CD4-positive, alpha-beta T cell treated with Interleukin-21 for 1 hour (primary cell): ENCODE measurements at regions not wholly inside any gene's neighbourhood (a gene's known extent, or its start where the extent isn't known, plus 50 kb on each side); places are given as distances from the start of the nearest gene placed in this dataset.

Experiments used
- DNase-seq: peaks from one replicate; pipeline ENCODE4 v3.0.0-alpha.2; 2020

DNA sequence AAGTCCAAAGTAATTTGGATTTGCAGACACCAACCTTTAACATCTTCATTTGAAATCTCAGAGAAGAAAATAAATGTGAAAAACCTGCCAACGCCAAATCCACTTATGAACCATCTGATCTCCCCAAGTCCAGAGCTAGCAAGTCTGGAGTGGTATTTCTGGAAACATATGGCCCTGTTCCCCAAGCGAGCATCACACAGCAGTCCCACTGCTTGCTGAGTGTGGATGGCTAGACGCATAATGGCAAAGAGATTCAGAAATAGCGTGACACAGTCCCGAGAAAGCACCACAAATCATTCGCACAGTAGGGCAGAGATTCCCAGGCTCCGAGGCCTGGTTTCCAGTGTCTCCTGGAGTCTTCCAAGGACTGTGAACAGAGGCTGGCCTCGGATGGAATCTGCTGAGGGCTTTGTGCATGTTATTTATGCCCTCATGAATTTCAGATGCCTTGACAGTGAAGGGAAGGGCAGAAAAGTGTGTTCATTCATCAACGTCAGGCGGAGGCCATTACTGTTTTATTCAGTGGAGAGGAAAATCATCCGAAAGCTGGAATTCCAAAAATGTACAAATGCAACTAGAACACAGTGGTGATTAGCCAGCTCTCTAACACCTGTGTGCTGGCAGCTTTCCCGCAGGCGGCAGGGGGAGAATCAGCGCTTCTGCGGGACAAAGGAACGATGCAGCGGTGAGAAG is 417.0 kb downstream of the EIPR1 start:
- DNase-seq = no peak

DNA sequence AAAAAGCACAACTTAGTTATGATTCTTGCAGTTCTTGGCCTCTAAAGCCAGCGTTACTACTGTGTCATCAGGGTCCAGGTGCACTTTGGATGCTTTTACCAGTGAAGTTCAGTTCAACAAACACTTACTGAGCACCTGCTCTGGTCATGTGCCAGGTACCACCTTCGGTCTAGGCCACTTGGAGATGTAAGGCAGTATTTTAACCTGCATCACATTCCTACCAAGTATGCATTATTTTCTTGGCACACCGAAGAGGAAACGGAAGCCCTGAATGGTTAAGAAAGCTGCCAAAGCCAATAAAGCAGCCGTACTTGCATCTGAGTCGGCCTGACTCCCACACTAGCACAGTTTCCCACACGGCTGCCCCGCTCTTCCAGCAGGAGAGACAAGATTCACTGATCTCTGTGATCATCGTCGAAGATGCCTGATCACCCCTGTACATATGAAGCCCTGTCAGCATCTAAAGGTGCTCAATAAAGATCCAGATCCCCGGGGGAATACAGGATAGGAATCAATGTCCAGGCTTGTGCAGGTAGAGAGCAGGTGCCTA is 427.1 kb downstream of the EIPR1 start:
- DNase-seq = no peak

DNA sequence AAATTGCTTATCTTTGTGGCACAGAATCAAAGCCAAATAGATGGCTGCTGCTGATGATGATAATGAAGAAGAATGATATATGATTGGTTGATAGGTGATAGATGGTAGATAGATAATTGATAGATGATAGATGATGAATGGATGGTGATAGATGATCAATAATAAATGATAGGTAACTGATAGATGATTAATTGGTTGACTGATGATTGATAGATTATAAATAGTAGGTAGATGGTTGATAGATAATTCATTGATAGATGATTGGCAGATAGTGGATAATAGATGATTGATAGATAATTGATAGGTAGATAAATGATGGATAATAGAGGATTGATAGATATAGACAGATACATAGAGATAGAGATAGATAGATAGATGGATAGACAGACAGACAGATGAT is 430.2 kb downstream of the EIPR1 start:
- no peak for DNase-seq

DNA sequence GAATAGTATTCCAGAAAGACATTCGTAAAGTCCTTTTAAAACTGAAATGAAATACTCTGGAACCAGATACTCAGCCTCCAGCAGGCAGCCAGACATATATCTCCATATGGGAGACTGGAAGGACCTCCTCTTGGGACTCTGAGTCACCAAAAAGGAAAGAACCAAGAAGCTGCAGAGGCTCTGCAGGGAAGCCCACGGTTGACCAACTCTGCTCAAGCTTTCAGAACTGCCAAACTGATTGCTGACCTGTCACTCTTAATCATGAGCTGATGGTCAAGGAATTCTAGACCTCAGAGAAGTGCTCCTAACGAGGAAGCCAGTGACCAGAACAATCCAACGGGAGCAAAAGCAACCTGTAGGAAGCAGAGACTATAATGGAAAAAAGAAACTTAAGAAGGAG is 434.7 kb downstream of the EIPR1 start:
- no peak for DNase-seq

DNA sequence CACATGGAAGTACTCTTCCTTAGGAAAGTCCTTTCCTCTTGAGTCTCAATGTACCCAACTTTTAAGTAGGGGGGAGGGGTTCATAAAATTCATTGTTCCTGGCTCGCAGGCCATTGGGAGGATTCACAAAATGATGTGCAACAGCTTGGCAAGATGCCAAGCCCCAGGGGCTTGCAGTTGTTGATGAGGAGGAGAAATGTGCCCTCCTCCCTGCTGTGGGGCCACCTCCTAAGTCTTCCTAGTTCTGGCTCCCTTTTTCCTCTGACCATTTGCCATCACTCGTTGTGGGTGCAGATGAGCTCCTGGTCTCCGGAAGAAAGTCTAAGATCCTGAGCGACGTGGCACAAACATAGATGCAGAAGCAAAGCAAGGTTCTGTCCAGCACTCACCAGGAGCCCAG is 435.4 kb downstream of the EIPR1 start:
- DNase-seq = no peak

DNA sequence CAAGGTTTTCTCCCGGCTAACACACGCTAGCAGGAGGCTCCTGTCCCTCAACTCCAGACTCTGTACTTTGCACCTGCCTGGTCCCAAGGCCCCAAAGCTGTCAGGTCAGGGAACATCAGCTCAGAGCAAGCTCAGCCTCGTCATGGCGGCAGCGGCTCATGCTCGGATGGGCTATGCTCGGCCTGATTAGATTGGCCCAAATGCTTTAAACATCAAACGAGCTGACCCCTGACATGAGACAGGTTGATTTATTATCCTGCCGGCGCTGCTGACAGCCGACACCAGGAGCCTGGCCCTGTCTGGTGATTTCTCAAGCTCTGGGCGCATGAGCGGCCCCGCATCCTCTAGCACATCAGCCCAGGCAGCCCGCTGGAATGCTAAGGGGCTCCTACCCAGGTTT is 436.4 kb downstream of the EIPR1 start:
- no peak for DNase-seq

DNA sequence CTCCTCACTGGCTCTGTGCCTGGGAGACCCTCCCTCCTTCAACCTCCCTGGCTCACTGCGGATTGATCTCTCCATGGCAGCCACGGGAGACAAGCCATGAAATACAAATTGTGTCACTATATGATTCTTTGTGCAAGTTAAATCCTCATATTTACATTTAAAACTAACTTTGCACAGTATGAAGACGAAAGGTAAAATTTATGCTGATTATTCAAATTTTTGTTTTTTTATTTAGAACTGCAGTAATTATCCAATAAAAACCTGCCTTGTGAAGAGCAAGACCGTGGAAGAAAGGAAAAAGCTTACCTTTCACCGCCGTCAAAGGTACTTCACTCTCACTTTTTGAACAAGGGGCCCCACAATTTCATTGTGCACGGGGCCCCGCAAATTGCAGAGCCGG is 436.9 kb downstream of the EIPR1 start:
- no peak for DNase-seq

DNA sequence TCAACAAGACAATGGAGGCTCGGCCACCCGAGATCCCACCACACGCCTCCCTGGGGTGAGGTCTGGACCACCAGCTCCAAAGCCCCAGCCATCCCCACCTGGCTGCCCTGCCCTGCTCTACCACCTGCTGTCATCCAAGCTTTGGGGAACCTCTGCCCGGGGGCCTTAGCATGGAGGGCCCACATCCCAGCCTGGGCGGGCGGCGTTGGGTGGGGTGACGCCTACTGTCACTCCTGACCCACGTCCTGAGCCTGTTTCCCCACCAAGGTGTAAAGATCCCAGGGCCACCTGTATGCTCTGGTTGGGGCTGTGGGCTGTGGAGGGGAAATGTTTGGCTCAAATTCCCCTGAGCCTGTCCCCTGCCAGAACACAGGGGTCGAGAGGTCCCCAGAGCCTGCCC is 437.6 kb downstream of the EIPR1 start:
- no peak for DNase-seq

DNA sequence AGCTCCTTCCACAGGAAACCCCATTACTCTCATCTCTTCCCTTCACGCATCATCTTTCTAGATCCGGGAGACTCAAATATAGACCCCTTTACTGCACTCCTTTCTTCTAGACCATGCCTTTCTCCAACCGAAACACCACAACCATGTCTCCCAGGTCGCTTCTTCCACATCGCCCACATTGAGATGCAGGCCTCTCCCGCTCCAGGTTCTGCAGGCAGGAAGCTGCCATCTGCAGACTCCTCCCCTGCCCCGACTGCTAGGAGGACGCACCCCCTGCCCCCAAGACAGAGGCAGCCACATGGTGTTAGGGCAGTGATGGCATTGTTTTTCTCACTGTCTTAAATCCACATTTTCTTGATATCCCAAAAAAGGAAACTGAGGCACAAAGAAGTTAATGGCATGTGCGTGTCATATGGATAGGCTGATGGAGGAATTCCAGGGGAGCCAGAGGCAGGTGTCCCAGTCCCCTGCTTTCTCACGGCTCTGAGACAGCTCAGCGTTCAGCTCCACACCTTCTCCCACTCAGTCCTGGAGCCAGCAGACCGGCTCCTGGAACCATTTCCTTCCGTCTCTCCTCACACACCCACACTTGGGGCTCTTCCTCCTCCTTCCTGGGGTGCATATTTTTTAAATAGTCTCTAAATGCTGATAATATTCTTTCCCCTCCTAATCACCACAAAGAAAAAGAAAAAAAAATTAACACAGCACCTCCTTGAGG is 438.4 kb downstream of the EIPR1 start:
- no peak for DNase-seq

DNA sequence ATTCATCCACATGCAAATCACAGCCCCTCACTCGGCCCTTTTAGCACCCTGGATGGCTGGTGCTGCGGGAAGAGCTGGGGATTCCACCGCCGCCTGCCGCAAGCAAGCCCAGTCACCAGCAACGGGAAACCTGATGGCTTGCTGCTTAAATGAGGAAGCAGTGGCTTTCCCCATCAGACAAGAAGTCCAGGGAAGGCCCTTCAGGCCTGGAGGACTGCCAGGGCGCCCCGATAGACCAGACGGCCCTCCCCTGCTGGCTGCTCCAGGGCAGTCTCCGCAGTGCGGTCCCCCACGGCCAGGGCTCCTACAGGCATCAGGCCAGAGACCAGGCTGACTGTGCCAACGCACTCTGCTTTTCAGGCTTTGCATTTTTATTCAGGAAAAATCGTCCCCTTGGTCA is 439.1 kb downstream of the EIPR1 start:
- DNase-seq = no peak

DNA sequence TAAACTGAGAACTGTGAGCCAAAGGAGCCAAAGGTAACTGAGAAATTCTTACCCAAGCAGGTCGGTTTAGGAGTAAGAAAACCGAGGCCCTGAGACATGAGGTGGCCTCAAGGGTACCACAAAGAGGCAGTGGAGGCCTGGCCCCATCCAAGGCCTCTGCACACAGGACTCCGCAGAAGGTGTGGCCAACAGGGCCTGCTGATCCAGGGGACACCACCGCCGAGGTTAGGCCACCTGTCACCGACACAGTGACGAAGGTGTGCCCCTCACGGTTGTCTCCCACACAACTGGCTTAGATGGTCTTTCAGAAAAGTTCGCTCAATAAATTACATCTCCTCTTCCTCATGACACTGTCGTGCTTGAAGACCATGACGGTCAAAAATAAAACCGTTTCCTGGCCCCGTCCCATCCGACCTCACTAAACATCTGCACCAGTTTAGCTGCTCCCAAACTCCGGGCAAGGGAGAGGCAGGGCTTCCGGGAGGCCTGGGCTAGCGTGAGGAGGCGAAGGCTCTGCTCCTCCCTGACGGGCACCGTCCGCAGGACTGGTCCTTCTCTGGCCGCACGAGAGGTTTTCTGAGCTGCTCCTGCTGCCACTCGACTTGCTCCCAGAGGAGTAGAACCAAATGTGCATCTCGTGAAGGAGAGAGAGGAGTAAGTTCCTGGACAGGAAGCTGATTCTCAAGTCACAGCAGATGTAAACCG is 442.0 kb downstream of the EIPR1 start:
- DNase-seq = no peak

DNA sequence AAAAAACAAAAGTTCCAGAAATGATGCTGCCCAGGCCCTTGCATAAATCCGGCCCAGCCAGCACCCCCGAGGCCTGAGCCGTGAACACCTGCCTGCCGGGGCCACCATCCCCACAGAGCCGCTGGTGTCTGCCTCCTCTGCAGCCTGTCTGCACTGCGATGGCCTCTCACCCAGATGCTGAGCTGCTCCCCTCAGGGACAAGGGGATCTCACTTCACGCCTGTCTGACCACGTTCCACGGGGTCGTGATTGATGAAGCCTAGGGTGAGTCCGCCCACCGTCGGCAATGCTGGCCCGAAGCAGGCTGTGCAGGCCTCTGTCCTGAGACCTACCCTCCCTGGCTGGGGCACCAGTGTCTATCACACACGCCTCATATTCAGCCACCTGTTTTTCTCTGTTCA is 444.2 kb downstream of the EIPR1 start:
- no peak for DNase-seq

DNA sequence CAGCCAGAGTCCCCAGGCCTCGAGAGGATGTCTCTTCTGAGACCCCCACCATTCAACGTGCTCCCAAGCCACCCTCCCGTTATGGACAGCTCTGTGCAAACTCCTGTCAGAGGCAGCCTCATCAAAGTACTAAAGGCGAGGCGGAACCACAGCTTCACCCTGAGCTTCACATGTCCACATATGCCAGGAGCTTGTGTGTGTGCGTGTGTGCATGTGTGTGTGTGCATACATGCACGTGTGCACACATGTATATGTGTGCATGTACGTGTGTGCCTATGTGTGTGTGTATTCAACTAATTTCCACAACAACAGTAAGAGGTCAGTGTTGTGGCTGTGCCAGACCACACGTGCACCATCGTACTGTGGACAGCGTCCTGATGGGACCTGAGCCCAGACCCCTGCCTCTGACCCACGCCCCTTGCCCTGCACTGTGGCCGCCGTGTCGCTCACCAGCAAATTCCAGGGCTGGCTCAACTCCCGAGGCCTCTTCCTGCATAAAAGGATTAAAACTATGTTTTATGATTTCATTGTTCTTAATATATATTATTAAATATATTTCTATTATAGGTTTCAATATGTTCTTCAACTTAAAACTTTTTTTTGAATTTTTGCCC is 444.8 kb downstream of the EIPR1 start:
- no peak for DNase-seq

DNA sequence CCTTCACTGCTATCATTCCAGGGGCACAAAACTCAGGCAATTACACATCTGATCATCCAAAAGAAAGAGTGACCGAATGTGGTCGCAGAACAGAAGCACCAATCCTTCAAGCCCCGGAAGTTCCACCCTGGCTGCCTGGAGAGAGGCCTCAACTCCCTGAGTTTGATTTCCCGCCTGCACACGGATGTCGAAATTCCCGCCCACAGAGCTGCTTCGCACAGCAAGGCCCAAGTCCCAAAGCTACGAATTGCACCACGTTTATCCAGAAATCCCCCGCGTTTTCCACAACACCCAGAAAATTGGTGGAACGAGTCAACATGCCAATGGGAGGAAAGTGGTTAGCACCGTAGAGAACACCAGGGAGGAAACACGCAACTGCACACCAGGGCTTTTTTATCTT is 445.4 kb downstream of the EIPR1 start:
- no peak for DNase-seq

DNA sequence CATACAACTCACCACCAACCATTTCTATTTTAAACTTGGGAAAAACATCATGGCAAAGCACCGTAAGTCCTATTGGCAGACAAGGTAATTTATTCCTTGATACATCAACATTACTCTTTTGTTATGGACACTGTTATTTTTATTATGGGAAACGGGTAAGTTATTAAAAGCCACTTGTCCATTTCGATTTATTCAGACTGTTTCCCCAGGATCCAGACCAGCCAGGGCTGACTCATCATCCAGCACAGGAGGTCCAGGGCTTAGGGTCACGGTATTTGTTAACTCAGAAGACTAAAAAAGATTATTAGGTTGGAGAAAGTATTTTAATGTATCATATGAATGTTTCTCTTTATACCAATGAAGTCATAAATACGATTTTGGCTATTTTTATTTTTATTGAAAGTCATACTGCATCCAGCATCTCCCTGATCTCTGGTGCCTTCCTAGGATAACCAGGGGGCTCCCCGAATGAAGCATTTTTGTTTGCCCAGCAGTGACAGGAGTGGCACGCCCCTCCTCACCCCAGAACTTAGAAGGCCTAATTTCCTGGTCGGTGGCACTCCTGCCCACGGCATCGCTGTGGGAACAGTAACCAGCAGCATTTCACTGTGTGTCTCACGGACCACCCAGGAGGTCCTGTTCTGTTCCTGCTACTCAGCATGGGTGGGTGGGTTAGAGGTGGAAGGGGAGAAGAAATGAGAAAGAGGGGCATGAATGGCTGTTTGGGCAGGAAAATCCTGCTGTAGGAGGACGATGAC is 446.1 kb downstream of the EIPR1 start:
- DNase-seq = no peak

DNA sequence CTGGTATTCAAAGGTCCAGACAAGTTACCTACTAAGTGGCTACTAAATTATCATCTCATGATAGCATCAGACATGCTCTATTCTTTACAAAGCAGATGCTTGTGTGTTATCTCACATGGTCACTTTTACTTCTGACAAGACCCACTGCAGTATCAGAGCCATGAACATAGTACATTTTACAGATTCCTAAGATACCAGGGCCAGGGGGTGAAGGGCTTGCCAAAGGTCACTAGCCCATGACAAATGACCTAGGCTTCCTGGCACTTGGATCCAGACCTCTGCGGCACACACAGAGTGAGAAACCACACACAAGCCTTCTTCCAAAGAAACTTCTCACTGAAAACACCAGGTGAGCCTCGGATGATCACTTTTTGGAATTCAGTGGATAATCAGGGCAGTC is 446.8 kb downstream of the EIPR1 start:
- DNase-seq = no peak

DNA sequence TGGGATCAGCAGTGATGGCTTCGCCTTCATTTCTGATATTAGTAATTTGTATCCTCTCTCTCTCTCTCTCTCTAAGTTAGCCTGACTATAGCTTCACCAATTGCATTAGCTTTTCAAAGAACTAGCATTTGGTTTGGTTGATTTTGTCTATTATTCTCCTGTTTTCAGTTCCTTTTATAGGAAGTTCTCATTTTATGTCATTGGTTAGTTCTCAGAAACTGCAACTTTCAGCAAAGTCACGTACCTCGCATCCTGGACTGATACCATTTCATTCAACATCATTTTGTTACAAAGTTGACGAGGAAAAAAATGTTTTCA is 450.8 kb downstream of the EIPR1 start:
- DNase-seq = no peak

DNA sequence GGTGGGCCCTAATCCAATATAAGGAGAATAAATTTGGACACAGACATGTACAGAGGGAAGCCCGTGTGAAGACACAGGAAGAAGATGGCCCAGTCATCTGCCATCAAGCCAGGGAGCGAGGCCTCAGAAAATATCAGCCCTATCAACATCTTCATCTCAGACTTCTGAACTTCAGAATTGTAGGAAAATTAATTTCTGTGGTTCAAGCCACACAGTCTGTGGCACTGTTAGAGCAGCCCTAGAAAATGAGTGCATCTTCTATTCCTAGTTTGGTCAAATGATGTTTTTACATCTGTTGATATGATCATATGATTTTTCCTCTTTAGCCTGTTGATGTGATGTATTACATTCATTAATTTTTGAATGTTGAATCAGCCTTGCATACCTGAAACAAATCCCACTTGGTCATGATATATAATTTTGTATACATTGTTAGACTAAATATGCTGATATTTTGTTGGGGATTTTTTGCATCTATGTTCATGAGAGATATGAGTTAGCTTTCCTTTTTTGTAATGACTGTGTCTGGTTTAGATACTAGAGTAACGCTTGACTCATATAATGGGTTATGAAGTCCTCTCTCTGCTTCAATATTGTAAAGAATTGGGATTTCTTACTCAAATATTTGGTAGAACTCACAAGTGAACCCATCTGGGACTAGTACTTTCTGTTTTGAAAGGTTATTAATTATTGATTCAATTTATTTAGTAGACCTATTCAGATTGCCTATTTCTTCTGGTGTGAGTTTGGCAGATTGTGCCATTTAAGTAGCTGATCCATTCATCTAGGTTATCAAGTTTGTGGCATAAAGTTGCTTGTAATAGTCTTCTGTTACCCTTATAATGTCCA is 451.4 kb downstream of the EIPR1 start:
- DNase-seq = no peak

DNA sequence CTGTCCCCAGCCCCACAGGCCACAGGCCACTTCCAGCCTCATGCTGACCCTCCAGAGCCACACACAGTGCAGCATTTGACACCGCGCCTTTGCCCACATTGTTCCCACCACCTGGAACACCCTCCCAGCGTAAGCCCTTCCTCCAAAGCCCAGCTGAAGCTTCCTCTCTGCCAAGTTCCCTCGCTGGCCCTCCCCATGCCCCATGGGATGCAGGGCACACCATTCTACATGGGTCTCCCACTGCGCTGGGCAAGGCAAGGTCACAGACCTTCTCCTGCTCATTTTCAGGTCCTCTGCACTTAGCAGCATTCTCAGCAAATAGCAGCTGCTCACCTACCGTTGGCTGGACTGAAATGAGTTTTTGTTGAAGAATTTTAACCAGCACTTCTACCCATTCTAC is 455.5 kb downstream of the EIPR1 start:
- no peak for DNase-seq

DNA sequence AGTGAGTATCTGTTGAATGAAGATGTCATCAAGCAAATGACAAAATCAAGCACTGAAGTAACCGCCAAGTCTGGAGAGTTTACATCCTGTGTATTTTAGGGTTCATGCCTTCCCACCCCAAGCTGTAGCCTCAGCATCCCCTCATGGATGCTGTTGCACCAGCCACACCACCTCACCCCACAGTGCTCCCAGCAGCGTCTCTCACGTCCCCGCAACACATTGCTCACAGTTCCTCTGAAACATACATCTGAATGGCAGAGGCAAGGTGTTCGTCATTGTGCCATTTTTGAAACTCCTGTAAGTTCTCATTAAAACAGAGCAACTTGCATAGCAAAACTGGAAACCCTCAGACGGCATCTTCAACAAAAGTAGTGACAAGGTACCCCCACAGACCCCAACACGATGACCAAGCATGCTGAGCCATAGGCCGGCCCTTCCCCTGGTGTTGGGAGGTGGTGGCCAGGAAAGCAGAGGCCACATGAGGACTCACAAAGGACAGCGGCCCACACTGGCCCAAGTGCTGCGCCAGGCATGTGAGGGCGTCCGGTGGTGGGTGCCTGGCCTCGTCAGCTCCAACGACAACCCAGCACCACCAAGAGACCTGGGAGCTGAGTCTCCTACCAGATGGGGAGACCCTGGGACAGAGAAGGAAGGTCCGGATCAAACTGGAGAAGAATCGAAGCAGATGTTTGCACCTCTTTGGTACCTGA is 456.5 kb downstream of the EIPR1 start:
- no peak for DNase-seq
